SK-N-MC (cell line): ENCODE measurements at regions not wholly inside any gene's neighbourhood (a gene's known extent, or its start where the extent isn't known, plus 50 kb on each side); places are given as distances from the start of the nearest gene placed in this dataset.

Experiments
- EZH2 ChIP-seq: fragments of 200-600 bp; sonication (generic); IDR thresholded peaks from one replicate; pipeline ENCODE4 v1.6.1; 2017; ENCODE audit warnings: antibody characterized with exemption
- POLR2AphosphoS5 ChIP-seq: IDR thresholded peaks from 2 replicates; pipeline ENCODE4 v1.6.1; 2012; ENCODE audit warnings: mild to moderate bottlenecking, low read depth, low read length, borderline replicate concordance

GRCh38 chr7:20545016-20545415, 70.5 kb upstream of the ABCB5 start:
- TF ChIP-seq POLR2AphosphoS5 = peak; percentile 61; the same call in 1 of the 2 replicates
- TF ChIP-seq EZH2 = no peak
